NCI-H1417 treated with DMSO at 0.1 percent for 48 hours (cell line): ENCODE measurements at regions not wholly inside any gene's neighbourhood (a gene's known extent, or its start where the extent isn't known, plus 50 kb on each side); places are given as distances from the start of the nearest gene placed in this dataset.

Source experiments
- DNase-seq: peaks from one replicate; lab custom pipeline; 2025; lab: John Stamatoyannopoulos, UW

DNA sequence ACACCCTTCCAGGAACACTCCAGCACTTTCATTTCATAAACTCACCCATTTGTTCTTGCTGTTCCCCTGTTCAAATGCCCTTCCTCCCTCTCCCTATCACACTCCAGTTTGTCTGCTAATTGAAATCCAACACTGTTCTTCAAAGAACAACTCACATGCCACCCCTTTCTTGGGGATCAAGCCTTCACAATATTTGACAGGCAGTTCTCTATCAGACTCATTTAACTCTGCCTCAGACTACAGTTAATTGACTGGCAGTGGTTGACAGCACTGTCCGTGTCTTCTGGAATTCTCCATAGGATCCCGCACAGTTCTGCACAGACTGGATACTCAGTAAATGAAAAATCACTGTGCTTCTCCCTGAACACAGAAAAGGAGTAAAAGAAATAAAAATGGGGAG, 87.8 kb downstream of the PMP22 start:
- no peak for DNase-seq

DNA sequence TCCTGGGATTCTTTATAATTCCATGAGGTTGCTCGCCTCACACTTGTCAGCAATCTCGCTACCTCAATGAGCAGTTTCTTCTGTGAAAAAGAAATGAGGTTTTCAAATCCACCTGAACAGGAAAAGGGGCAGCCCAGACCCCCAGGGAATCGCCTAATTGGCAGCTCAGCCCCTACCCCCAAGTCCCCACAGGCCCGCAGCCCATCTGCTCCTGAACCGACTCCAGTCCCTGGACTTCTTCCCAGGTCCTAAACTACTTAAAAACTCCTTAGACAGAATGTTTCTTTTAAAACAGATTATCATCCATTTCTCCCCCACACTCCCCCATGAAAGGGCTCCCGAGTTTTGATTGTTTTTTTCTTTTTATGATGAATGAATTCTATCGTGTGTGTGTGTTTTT, 89.8 kb downstream of the PMP22 start:
- no peak for DNase-seq

DNA sequence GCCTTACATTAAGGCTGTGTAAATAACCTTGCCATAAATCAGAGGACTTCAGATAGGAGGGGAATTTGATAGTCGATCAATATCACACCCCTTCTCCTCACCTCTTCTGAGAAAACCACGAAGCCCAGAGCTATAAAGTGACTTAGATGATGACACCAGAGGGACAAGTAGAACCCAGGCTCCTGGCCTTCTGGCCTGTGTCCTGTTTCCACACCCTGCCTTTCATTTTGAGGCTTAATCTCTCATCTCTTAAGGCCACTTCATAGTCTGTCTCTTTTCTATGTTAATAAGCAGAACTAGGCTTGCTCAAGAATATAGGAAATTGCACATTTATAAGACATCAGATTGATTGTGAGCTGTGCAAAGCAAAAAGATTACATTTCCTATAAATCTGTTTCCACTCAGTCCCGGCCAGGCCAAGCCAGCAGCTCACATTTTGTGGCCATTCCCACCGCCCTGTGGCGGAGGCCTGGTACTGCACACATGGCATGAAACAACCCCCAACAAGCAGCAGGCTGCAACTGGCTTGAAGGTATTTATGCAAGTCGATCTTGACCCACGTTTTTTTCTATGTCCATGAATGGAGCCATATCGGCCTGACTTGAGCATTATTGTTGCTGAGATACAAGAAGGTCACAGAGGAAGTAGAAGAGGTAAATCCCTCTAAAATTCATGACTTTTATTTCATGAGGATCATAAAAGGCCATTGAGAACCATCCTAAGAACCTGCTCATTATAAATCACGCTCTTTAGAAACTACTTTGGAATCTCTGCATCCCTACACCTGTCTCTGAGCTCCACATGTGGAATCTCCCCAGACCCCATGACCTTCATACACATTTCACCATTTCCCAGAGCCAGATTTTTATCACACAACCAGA, 93.7 kb downstream of the PMP22 start:
- no peak for DNase-seq

DNA sequence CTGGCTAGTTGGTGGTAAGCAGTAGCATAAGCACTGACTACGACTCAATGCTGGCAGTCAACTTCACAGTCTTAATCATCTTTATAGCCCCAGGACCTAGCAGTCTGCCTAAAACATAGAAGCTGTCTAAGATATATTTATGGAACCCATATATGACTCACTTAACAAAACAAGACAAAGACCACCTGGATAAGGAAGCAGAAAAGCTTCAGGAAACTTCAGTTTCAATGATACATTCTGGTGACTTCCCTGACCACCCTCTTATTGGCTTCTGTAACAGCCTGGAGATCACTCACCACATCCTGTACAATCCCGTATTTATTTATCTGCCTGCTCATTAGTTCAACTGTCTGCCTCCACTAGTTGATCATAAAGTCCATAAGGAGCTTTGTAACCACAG, 95.5 kb downstream of the PMP22 start:
- no peak for DNase-seq

DNA sequence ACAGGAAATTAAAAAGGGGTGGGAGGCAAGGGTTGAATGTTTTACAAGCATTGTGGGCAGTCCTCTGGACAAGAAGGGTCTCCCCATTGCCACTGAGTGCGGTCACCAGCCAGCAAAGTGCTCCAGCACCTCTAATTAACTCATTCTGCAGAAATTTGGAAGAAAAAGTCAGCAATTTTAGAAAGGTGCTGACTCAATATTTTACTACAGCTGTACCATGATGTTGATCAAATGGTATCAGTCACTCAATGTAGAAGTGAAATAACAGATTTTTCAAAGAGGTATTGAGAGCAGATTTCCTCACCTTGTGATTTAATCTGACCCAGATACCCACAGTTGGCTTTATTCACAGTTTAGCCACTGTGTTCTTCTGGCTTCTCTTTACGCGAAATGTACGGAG, 96.7 kb downstream of the PMP22 start:
- DNase-seq, result no peak

DNA sequence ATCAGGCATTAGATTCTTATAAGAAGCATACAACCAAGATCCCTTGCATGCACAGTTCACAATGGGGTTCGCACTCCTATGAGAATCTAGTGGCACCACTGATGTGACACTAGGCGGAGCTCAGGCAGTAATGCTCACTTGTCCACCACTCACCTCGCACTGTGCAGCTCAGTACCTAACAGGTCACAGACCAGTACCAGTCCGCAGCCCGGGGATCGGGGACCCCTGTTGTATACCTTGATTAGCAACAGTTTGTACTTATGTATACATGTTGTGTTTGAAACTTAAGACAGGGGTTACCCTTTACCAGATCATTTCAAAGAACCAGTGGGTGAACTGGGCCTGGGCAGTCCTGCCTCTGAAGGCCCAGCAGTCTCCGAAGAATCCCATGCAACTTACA, 103.7 kb downstream of the PMP22 start:
- DNase-seq, result no peak

DNA sequence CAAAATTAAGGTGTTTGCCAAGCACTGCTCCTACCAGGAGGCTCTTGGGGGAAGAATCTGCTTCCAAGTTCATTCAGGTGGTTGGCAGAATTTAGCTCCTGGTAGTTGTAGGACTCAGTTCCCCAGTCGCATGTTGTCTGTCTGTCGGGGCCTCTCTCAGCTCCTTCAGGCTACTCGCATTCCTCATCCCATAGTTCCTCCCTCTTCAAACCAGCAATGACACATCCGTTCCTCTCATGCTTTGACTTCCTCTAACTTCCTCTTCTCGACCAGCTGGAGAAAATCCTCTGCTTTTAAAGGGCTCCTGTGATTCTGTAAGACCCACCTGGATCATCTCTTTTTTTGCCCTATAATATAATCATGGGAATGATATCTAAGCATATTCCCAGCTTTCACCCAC, 108.1 kb downstream of the PMP22 start:
- DNase-seq, result no peak

DNA sequence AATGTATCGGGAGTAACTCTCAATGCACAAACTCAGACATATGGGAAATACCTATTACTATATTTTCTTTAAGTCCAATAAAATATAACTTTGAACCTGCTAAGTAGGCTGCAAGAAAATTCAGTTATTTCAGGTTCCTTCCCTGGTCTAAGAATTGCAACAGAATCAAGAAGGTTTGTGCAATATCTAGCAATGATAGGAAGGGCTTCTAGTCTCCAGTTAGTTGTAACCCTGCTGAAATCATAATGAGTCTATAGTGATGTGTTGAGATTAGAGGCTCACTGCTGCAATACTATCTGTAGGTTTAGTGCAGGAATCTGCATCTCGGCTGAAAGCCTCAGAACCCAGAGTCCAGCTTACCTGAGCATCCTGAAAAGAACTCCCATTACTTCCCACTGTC, 110.5 kb downstream of the PMP22 start:
- no peak for DNase-seq

DNA sequence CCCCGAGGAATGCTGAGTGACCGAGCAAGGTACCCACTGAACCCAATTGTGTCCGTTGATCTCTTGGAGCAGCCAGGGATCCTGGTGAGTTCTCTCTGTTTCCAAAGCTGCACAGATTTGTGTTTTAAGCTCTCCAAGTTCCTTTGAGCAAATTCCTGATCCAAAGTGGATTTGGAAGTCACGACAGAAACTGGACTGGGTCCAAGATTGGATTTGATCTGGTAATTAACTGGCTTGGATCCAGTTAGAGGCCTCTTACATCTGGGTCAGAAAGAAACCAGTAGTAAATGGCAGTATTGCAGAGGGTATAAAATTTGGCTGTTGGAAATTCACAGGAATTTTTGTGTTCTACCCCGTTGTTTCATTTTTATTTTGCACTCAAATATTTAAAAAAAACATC, 119.5 kb downstream of the PMP22 start:
- DNase-seq, result no peak

DNA sequence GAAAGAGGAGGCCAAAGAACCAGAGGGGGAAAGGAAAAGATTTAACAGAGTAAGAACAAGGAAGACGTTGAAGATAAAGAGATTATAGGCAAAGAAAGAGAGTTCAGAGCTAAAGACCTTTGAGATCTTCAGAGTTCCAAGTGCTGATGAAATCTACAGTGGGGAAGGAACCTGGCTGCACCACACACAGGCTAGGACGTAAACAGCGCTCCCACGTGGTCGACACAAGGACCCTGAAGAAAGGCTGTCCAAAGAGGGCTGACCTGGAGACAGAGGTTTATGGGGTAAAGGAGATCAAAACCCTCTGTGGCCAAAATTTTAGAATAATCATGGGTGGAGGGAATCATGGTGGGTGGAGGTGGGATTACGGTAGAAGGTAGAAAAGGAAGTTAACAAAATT, 121.6 kb downstream of the PMP22 start:
- DNase-seq, result no peak

DNA sequence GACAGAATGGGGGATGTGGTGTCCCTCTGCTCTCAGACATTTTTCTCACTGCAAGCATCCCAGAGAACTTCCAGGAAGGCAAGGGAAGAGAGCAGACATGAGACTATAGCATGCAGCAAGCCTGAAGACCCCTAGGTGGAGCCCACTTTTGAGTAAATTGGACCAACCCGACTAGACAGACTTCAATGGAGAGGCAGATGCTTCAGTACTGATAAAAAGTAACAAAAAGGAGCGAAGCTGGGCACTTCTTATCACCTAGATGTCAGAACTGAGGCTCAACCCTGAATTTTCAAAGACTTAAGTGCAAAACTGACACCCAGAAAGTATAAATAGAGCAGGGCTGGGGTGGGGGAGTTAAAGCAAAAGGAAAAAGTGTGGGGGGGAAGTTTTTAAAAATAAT, 130.8 kb downstream of the PMP22 start:
- no peak for DNase-seq

DNA sequence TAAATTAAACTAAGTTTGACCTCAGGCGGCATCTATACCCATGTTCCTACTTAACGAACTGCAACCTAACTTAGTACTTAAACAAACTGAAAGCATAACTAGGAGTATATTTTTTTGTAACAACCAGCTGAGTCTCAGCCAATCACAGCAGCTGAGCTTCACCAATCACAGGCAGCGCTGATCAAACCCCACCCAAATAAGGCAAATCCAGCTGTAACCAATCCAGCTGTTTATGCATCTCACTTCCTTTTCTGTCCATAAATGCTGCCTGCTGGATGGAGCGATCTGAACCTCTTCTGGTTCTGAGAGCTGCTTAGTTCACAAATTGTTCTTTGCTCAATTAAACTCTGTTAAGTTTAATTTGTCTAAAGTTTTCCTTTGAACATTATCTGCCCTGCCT, 131.3 kb downstream of the PMP22 start:
- DNase-seq, result no peak

DNA sequence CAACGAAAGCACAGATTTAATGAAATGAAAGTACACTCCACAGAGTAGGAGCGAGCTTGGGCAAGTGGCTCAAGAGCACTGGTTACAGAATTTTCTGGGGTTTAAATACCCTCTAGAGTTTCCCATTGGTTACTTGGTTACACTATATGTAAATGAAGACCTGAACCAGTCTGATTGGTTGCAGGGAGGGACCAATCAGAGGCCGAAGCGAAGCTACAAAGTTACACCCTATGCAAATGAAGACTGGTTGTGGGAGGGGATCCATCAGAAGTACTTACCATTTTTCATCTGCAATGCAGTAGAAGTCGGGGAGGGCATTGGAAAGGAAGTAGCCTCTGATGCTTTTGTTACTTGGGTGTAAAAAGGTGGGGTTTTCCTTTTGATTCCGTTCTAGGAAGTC, 132.0 kb downstream of the PMP22 start:
- DNase-seq, result no peak

DNA sequence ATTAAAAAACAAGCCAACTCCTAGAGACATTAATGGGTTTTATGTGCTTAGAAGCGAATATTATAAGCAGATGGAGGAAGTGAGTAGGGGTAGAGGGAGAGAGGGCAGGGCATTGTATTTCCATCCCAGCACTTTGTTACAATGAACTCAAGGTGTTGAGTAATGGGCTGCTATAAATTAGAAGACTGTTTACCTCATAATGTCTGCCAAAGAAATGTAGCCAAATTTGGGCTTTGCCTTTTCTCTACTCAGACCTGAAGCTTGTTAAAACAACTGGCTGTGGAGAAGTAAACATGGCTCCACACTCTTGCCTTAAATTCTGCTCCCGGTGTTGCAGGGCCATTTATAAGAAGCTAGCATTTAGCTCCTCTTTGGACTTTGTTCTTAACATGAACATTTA, 134.7 kb downstream of the PMP22 start:
- no peak for DNase-seq

DNA sequence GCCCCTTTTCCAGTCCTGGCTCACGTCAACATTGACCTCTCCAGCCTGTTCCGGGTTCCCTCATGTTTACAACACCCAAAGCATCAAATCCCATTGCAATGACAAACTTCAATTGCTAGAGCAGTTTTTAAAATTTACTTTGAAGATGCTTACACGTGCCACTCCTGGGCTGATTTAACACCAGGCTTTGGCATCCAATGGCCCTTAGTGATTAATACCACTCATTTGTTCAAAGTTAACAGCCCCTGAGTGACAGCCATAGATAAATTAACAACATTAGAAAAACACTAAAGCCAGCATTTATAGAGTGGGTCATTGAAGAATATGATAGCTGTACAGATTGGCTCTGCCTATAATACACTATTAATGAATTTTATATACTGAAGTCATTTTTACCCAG, 135.1 kb downstream of the PMP22 start:
- DNase-seq, result no peak

DNA sequence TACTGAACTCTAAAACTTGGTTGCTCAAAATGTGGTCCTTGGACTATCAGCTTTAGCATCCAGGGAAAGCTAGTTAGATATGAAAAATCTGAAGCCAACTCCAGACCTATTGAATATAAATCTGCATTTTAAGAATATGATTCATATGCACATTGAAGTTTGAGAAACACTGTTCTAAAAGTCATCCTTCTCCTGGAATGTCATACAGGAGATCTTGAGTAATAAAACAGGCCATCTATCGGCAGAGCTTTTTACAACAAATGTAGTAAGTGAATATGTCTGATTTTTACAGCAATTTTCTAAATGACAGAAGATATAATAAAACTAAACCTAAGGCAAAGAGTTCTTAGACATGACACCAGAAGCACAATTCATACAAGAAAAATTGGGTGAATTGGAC, 140.4 kb downstream of the PMP22 start:
- DNase-seq, result no peak

DNA sequence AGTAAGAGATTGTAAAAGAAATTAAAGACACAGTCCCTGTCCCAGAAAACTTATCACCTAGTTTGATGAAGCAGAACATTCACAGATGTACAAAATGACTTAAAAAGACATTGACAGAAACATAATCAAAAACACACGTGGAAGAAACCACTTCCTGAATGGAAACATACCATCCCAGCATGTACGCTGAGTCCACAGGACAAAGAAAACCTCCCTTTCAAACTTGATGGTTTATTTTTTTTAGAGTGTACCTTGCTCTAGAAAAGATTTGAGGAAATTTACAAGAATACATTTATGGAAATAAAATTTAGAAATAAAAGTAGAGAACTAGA, 140.9 kb downstream of the PMP22 start:
- DNase-seq, result no peak

DNA sequence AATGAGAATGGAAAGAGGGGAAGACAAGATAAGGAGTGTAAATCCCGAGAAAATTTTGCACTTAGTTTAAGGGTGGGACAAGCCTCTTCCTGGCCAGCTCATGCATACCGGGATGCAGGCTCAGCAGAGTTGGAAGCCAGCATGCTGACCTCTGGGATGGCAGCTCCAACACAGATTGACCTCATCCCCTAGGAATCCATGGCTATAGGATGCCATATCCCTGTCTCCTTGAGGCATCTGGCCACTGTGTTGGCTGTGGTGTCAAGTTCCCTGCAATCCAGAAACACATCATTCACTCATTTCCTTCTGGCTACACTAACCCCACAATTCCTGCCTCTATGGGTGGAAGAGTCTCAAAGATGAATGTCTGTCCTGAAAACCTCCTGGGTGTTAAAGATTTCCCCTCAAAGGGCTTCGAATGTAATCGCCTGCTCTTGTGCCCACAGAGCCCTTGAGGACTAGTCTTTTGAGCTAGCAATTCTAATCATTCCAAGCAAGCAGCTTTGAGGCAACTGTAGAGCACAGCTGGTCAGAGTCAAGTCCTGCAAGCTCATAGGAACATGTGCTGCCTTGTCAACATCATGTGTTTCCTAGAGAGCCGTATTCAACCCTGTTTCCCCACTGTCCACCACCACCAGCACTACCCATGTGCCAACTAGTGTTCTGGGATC, 141.4 kb downstream of the PMP22 start:
- no peak for DNase-seq

DNA sequence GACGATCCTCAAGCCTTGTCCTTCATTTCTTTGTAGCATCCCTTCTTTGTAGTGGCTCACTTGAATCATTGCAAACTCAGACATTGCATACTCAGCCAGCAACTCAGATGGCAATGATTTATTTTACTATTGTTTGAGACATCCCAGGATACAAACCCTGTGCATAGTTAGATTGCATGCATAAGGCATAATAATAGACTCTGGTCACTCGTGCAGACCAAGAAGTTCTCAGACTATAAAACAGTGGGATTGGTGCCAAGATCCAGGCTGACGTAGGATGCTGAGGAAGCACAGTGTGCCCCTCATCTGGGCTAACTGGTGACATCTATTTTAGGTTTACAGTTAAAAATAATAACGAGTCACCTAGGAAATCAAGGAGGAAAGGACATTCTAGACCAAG, 142.3 kb downstream of the PMP22 start:
- DNase-seq, result no peak

DNA sequence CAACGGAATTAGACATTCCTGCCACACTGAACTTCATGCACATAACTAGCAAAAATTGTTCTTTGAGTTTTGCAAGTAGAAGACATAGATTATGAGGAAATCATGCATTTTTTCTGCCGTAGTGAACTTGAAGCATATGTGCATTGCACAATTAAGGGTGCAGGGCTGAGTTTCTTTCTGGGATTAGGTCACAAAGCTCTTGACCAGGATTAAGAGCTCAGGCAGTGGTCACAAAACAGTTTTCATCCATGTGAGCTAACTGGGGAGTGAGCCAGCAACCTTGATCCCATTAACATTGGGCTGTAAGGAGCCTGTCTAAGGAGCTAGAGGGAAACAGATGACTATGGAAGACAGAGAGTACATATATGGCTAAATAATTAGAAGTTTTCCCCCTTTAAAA, 143.7 kb downstream of the PMP22 start:
- no peak for DNase-seq

DNA sequence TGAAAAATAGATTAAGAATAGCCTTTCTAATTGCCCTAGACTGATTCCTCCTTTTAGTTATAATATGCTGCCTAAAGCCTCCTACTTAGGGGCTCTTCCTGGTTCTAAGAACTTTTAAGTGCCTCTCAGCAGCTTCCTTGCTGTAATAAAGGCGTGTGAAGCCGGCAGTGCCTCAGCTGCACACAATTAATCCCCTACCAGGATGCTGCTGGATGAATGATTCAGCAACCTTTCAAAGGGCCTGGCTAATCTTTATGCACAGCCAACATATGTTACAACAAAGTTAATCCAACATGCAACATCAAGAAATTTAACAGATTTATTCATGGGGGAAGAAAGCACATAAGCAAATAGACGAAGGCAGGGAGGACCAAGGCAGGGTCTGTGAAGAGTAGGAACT, 145.2 kb downstream of the PMP22 start:
- DNase-seq, result no peak

DNA sequence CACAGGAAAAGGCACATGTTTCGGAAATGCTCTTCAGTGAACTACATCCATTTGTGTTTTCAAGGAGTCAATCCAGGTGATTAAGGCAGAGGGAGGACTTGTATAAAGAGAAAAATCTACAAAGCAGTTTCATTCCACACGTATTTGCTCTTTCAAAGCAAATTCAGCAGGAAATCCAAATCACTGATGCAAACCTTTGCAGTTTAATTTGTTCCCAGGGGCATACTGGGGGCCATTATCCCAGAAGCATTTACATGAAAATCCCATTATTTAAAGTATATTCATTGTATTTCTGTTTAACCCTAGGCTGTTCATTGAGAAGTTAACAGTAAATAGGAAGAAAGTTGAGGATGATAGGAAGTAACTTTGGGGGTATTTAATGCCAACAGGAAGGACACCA, 147.9 kb downstream of the PMP22 start:
- no peak for DNase-seq

DNA sequence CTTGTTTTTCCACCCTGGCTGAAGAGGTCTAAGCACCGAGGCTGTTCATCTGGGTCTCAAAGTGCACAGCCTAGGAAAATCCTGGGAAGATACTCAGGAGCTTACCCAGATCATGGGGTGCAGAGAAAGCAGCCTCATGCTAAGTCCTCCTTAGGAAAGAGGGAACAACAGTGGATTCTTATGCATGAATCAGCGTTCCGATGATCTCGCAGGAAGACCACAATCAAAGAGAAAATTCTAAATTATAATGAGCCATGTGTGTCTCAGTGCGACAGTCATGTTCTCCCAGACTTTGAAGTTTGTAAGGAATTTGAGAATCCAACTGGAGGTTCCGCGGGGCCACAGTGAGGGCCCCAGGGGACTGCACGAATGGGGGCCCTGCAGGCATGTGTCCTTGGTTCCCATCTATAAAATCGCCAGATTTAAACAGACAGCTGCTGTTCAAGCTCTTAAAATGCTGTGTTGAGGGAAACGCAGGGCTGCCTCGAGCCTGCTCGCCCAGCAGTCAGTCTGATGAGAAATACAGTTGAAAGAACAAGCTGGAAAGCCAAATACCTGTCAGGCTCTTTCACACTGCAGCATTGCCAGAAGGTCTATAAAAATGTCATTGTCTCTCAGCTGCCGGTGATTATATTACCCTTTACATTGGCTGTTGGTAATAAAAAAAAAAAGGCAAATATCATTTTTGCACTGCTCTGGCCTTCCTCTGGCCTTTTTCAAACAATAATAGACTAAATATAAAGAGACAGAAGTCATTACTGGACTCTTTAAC, 152.1 kb downstream of the PMP22 start:
- no peak for DNase-seq
